KMS-11 (cell line): ENCODE measurements at regions not wholly inside any gene's neighbourhood (a gene's known extent, or its start where the extent isn't known, plus 50 kb on each side); places are given as distances from the start of the nearest gene placed in this dataset.
A peak's percentile ranks its signal among the peaks of the same experiment; 100 is the strongest.

Experiments
- H2AFZ ChIP-seq: fragments of 200-600 bp; sonication (generic); 2 replicates; pipeline ENCODE4 v1.6.1; 2016; ENCODE audit warnings: antibody characterized with exemption, mixed run types, low read depth
- H3K27ac ChIP-seq: fragments of 200-600 bp; sonication (generic); 2 replicates; pipeline ENCODE4 v1.6.1; 2016; ENCODE audit warnings: mild to moderate bottlenecking, mixed run types
- H3K27me3 ChIP-seq: fragments of 200-600 bp; sonication (generic); 2 replicates; pipeline ENCODE4 v1.6.1; 2017; ENCODE audit warnings: mild to moderate bottlenecking, low read depth, mixed run types, moderate library complexity; ENCODE audit not compliant: insufficient read depth
- H3K36me3 ChIP-seq: fragments of 200-600 bp; sonication (generic); 2 replicates; pipeline ENCODE4 v1.6.1; 2017; ENCODE audit warnings: mild to moderate bottlenecking, mixed run types; ENCODE audit not compliant: insufficient read depth
- H3K4me1 ChIP-seq: fragments of 200-600 bp; sonication (generic); 2 replicates; pipeline ENCODE4 v1.6.1; 2016; ENCODE audit warnings: mild to moderate bottlenecking, low read depth, mixed run types; ENCODE audit not compliant: poor library complexity, severe bottlenecking
- H3K4me2 ChIP-seq: fragments of 200-600 bp; sonication (generic); 2 replicates; pipeline ENCODE4 v1.7.0; 2016; ENCODE audit warnings: mild to moderate bottlenecking, mixed run types
- H3K4me3 ChIP-seq: fragments of 200-600 bp; sonication (generic); IDR thresholded peaks from 2 replicates; pipeline ENCODE4 v1.6.1; 2017; ENCODE audit warnings: low read depth, low read length, mixed read lengths; ENCODE audit not compliant: insufficient read depth
- H3K79me2 ChIP-seq: fragments of 200-600 bp; sonication (generic); 2 replicates; pipeline ENCODE4 v1.6.1; 2016; ENCODE audit warnings: low read depth, mixed run types; ENCODE audit not compliant: insufficient read depth
- H3K9ac ChIP-seq: fragments of 200-600 bp; sonication (generic); 2 replicates; pipeline ENCODE4 v1.6.1; 2016; ENCODE audit warnings: mild to moderate bottlenecking, mixed run types
- H4K20me1 ChIP-seq: fragments of 200-600 bp; sonication (generic); 2 replicates; pipeline ENCODE4 v1.6.1; 2016; ENCODE audit warnings: mild to moderate bottlenecking, mixed run types; ENCODE audit not compliant: insufficient read depth
- CTCF ChIP-seq: fragments of 200-600 bp; sonication (generic); conservative IDR thresholded peaks from 2 replicates; pipeline ENCODE4 v1.6.1; 2017; ENCODE audit warnings: low read depth, mild to moderate bottlenecking, antibody characterized with exemption, low read length, moderate library complexity, mixed read lengths

GRCh38 chr9:84138541-84138940, 157.9 kb downstream of the RMI1 start:
- H3K9ac ChIP-seq, result no peak overlapping the region
- peak overlapping the region; percentile 60; the same call in 1 of the 2 replicates for H3K4me2 ChIP-seq
- no peak overlapping the region for H3K4me3 ChIP-seq
- H3K27me3 ChIP-seq, result no peaks in the 10 kb centered on the region
- no peaks in the 10 kb centered on the region for H3K36me3 ChIP-seq
- no peaks in the 10 kb centered on the region for H4K20me1 ChIP-seq
- peaks cover 17% of the 10 kb centered on the region for H3K4me1 ChIP-seq
- TF ChIP-seq CTCF, result no peak
- H2AFZ ChIP-seq, result no peak overlapping the region
- no peaks in the 10 kb centered on the region for H3K79me2 ChIP-seq
- no peak overlapping the region for H3K27ac ChIP-seq

GRCh38 chr9:84139296-84140070, 158.9 kb downstream of the RMI1 start:
- Histone ChIP-seq H3K27ac (no peak overlapping the region), H3K27me3 (no peaks in the 10 kb centered on the region), H4K20me1 (no peaks in the 10 kb centered on the region), H3K36me3 (no peaks in the 10 kb centered on the region), H3K4me3 (no peak overlapping the region), H3K9ac (no peak overlapping the region), H3K4me1 (peaks cover 17% of the 10 kb centered on the region), H3K4me2 (peak overlapping the region; percentile 60), H3K79me2 (no peaks in the 10 kb centered on the region), H2AFZ (0 out of 2 replicates have a peak overlapping the region, but pooled peaks have one; percentile 19)
- TF ChIP-seq CTCF, result no peak

- Histone ChIP-seq H2AFZ (no peak overlapping the region), H3K27ac (no peak overlapping the region), H3K4me1 (peaks cover 17% of the 10 kb centered on the region), H3K9ac (no peak overlapping the region), H3K79me2 (no peaks in the 10 kb centered on the region), H3K27me3 (no peaks in the 10 kb centered on the region), H3K4me2 (no peak overlapping the region), H3K4me3 (no peak overlapping the region), H4K20me1 (no peaks in the 10 kb centered on the region), H3K36me3 (no peaks in the 10 kb centered on the region)
- no peak for TF ChIP-seq CTCF
These were observed 160.0 kb downstream of the RMI1 start for GRCh38 chr9:84140535-84141101.

GRCh38 chr9:84141741-84142370, 161.3 kb downstream of the RMI1 start:
- Histone ChIP-seq H3K27me3 (no peaks in the 10 kb centered on the region), H3K4me3 (no peak overlapping the region), H3K27ac (no peak overlapping the region), H3K79me2 (no peaks in the 10 kb centered on the region), H4K20me1 (no peaks in the 10 kb centered on the region), H3K4me1 (peaks cover 17% of the 10 kb centered on the region), H3K9ac (no peak overlapping the region), H3K4me2 (no peak overlapping the region), H3K36me3 (no peaks in the 10 kb centered on the region), H2AFZ (no peak overlapping the region)
- no peak for TF ChIP-seq CTCF
